ENCODE measurements at regions not wholly inside any gene's neighbourhood (a gene's known extent, or its start where the extent isn't known, plus 50 kb on each side); places are given as distances from the start of the nearest gene placed in this dataset.

GRCh38 chr13:84139561-84140158 lies 257.4 kb upstream of the SLITRK1 start:
- no peak for TF ChIP-seq CTCF (IDR thresholded peaks at IDR 0.05 in 8 of 11, conservative IDR thresholded peaks at IDR 0.05 in 3 of 11)
- TF ChIP-seq POLR2AphosphoS5 (IDR thresholded peaks at IDR 0.05): no peak
- TF ChIP-seq POLR2A (IDR thresholded peaks at IDR 0.05): no peak
- Histone ChIP-seq H3K4me1 (peaks cover 0 to 27% (median 8%) of the 10 kb centered on the region in 6 donors), H3K4me3 (no peak overlapping the region), H3K27ac (no peak overlapping the region), H3K9me3 (no peaks in the 10 kb centered on the region), H3K27me3 (replicated peaks in 1 of 7) (no peaks in the 10 kb centered on the region), H3K36me3 (no peaks in the 10 kb centered on the region)
- no peak for DNase-seq
- WGBS, 5 donors: 86 to 100% (median 95%) methylated on average over 2 of the region's 2 CpGs
- intact Hi-C loops (cut with DNase I; ENCODE audit: low total_unique reads): no loop called here

GRCh38 chr13:84137292-84137691 lies 255.0 kb upstream of the SLITRK1 start:
- Histone ChIP-seq H3K4me3 (peak overlapping the region in 2 of 8 donors; percentile 4 to 39), H3K27me3 (replicated peaks in 1 of 7) (no peaks in the 10 kb centered on the region), H3K27ac (peak overlapping the region in 6 of 8 donors; percentile 10 to 79 (median 66)), H3K36me3 (no peaks in the 10 kb centered on the region), H3K9me3 (no peaks in the 10 kb centered on the region), H3K4me1 (peaks cover 0 to 27% (median 8%) of the 10 kb centered on the region in 6 donors)
- DNase-seq: peak; percentile 56
- intact Hi-C loops (cut with DNase I; ENCODE audit: low total_unique reads): no loop called here
- TF ChIP-seq POLR2A (IDR thresholded peaks at IDR 0.05): no peak
- TF ChIP-seq CTCF (IDR thresholded peaks at IDR 0.05 in 8 of 11, conservative IDR thresholded peaks at IDR 0.05 in 3 of 11): no peak
- TF ChIP-seq POLR2AphosphoS5 (IDR thresholded peaks at IDR 0.05): no peak
- WGBS, 5 donors: 6 to 26% (median 12%) methylated on average over 2 of the region's 2 CpGs

GRCh38 chr13:84136582-84136981 lies 254.3 kb upstream of the SLITRK1 start:
- DNase-seq: no peak
- no peaks in the 10 kb centered on the region for H3K36me3 ChIP-seq
- H3K4me3 ChIP-seq: no peak overlapping the region
- H3K9me3 ChIP-seq: no peaks in the 10 kb centered on the region
- no peak for TF ChIP-seq POLR2AphosphoS5 (IDR thresholded peaks at IDR 0.05)
- no peak for TF ChIP-seq POLR2A (IDR thresholded peaks at IDR 0.05)
- TF ChIP-seq CTCF (IDR thresholded peaks at IDR 0.05 in 8 of 11, conservative IDR thresholded peaks at IDR 0.05 in 3 of 11): no peak
- H3K27me3 ChIP-seq (replicated peaks in 1 of 7): no peaks in the 10 kb centered on the region
- WGBS, 5 donors: 23 to 52% (median 35%) methylated on average over 1 of the region's 1 CpG
- peak overlapping the region in 6 of 8 donors; percentile 18 to 79 (median 66) for H3K27ac ChIP-seq
- intact Hi-C loops (cut with DNase I; ENCODE audit: low total_unique reads): no loop called here
- H3K4me1 ChIP-seq: peaks cover 0 to 27% (median 8%) of the 10 kb centered on the region in 6 donors

GRCh38 chr13:84132491-84132890 lies 250.2 kb upstream of the SLITRK1 start:
- DNase-seq: no peak
- no peaks in the 10 kb centered on the region for H3K36me3 ChIP-seq
- no peak overlapping the region for H3K27ac ChIP-seq
- intact Hi-C loops (cut with DNase I; ENCODE audit: low total_unique reads): no loop called here
- no peaks in the 10 kb centered on the region for H3K9me3 ChIP-seq
- no peak overlapping the region for H3K4me3 ChIP-seq
- peaks cover 0 to 17% (median under 1%) of the 10 kb centered on the region in 6 donors for H3K4me1 ChIP-seq
- TF ChIP-seq POLR2AphosphoS5 (IDR thresholded peaks at IDR 0.05) (no peak), CTCF (IDR thresholded peaks at IDR 0.05 in 8 of 11, conservative IDR thresholded peaks at IDR 0.05 in 3 of 11) (no peak), POLR2A (IDR thresholded peaks at IDR 0.05) (no peak)
- no peaks in the 10 kb centered on the region for H3K27me3 ChIP-seq (replicated peaks in 1 of 7)
